ENCODE measurements at regions not wholly inside any gene's neighbourhood (a gene's known extent, or its start where the extent isn't known, plus 50 kb on each side); places are given as distances from the start of the nearest gene placed in this dataset.

GRCh38 chr12:5195244-5195643 is 151.6 kb downstream of the KCNA5 start:
- H3K4me1 ChIP-seq (ENCODE audit: insufficient read depth, low read length), result no peaks in the 10 kb centered on the region
- H3K27ac Mint-ChIP-seq, result no peak overlapping the region
- ATAC-seq (ENCODE audit: poor library complexity), result no peak
- intact Hi-C loops (cut with DNase I, micrococcal nuclease), result no loop called here
- peaks cover 0 to 7% of the 10 kb centered on the region in 2 experiments for H3K27me3 ChIP-seq (ENCODE audit: control insufficient read depth in 1 of 2, insufficient read depth in 2 of 2, low read length in 2 of 2)
- no peak for DNase-seq
- peaks cover 26% of the 10 kb centered on the region for H3K27me3 Mint-ChIP-seq
- no peaks in the 10 kb centered on the region for H3K9me3 ChIP-seq (ENCODE audit: control insufficient read depth in 1 of 2, insufficient read depth in 1 of 2, low read length in 2 of 2)
- CTCF ChIA-PET, result no interaction called here
- no peaks in the 10 kb centered on the region for H3K4me1 Mint-ChIP-seq (ENCODE audit: low read depth)
- H3K9me3 Mint-ChIP-seq, result no peaks in the 10 kb centered on the region
- POLR2A ChIA-PET, result no interaction called here
- H3K27ac ChIP-seq (ENCODE audit: low read depth in 1 of 2, low read length in 2 of 2), result no peak overlapping the region
- no peaks in the 10 kb centered on the region for H3K36me3 ChIP-seq (ENCODE audit: insufficient read depth, low read length)
- H3K4me3 ChIP-seq (ENCODE audit: low read length), result no peak overlapping the region
- TF ChIP-seq CTCF (IDR thresholded peaks at IDR 0.05), result no peak
- no peak overlapping the region for H3K4me3 Mint-ChIP-seq
- no peaks in the 10 kb centered on the region for H3K36me3 Mint-ChIP-seq (ENCODE audit: low read depth)

- peaks cover 27% of the 10 kb centered on the region for H3K27me3 Mint-ChIP-seq
- H3K36me3 Mint-ChIP-seq (ENCODE audit: low read depth), result no peaks in the 10 kb centered on the region
- H3K4me1 Mint-ChIP-seq (ENCODE audit: low read depth), result no peaks in the 10 kb centered on the region
Measured at GRCh38 chr12:5195691-5196090, 152.0 kb downstream of the KCNA5 start.

GRCh38 chr12:5197131-5197530 is 153.5 kb downstream of the KCNA5 start:
- Histone ChIP-seq H3K4me3 (ENCODE audit: low read length) (no peak overlapping the region), H3K9me3 (ENCODE audit: control insufficient read depth in 1 of 2, insufficient read depth in 1 of 2, low read length in 2 of 2) (peaks cover 0 to 10% of the 10 kb centered on the region in 2 experiments), H3K27me3 (ENCODE audit: control insufficient read depth in 1 of 2, insufficient read depth in 2 of 2, low read length in 2 of 2) (peaks cover 0 to 12% of the 10 kb centered on the region in 2 experiments), H3K4me1 (ENCODE audit: insufficient read depth, low read length) (no peaks in the 10 kb centered on the region), H3K36me3 (ENCODE audit: insufficient read depth, low read length) (no peaks in the 10 kb centered on the region), H3K27ac (ENCODE audit: low read depth in 1 of 2, low read length in 2 of 2) (no peak overlapping the region)
- Mint-ChIP-seq H3K4me1 (ENCODE audit: low read depth) (no peaks in the 10 kb centered on the region), H3K9me3 (no peaks in the 10 kb centered on the region), H3K4me3 (no peak overlapping the region), H3K27me3 (peaks cover 27% of the 10 kb centered on the region), H3K27ac (no peak overlapping the region), H3K36me3 (ENCODE audit: low read depth) (no peaks in the 10 kb centered on the region)
- ChIA-PET POLR2A (no interaction called here), CTCF (no interaction called here)
- no peak for ATAC-seq (ENCODE audit: poor library complexity)
- TF ChIP-seq CTCF (IDR thresholded peaks at IDR 0.05), result no peak
- intact Hi-C loops (cut with DNase I, micrococcal nuclease), result no loop called here
- DNase-seq, result no peak

More at GRCh38 chr12:5195691-5196090, 152.0 kb downstream of the KCNA5 start:
- Histone ChIP-seq H3K27ac (ENCODE audit: low read depth in 1 of 2, low read length in 2 of 2) (no peak overlapping the region), H3K36me3 (ENCODE audit: insufficient read depth, low read length) (no peaks in the 10 kb centered on the region), H3K4me1 (ENCODE audit: insufficient read depth, low read length) (no peaks in the 10 kb centered on the region), H3K27me3 (ENCODE audit: control insufficient read depth in 1 of 2, insufficient read depth in 2 of 2, low read length in 2 of 2) (peaks cover 0 to 11% of the 10 kb centered on the region in 2 experiments), H3K4me3 (ENCODE audit: low read length) (no peak overlapping the region), H3K9me3 (ENCODE audit: control insufficient read depth in 1 of 2, insufficient read depth in 1 of 2, low read length in 2 of 2) (peaks cover 0 to 4% of the 10 kb centered on the region in 2 experiments)
- POLR2A ChIA-PET, result no interaction called here
- intact Hi-C loops (cut with DNase I, micrococcal nuclease), result no loop called here
- Mint-ChIP-seq H3K27ac (no peak overlapping the region), H3K9me3 (no peaks in the 10 kb centered on the region), H3K4me3 (no peak overlapping the region)
- ATAC-seq (ENCODE audit: poor library complexity), result no peak
- CTCF ChIA-PET, result no interaction called here
- no peak for DNase-seq
- no peak for TF ChIP-seq CTCF (IDR thresholded peaks at IDR 0.05)

All from CD4-positive, alpha-beta T cell (primary cell).